ENCODE measurements at regions not wholly inside any gene's neighbourhood (a gene's known extent, or its start where the extent isn't known, plus 50 kb on each side); places are given as distances from the start of the nearest gene placed in this dataset.

DNA sequence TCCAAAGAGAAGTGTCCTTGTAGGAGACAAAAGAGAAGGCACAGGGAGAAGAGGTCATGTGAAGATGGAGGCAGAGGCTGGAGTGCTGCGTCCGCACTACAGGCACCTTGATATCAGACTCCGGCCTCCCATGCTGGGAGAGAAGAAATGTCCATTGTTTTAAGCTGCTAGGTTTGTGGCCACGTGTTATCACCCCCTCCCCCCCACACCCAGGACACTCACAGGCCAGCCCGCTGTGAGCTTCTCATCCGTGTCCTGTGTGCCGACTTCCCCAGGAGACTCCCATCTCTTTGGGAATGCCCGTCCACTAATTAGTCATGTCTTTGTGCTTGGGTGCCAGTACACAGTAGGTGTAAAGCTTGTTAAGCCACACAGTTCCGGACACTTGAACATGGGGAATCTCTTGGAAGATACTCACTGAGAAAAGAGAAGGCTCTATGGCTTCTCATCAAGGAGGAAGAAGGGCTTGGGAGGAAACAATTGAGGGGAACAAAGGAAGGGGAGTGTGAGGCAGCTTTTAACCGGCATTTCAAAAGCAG is 1234.7 kb downstream of the TBC1D22A start:
- TF ChIP-seq, protein P1, sequence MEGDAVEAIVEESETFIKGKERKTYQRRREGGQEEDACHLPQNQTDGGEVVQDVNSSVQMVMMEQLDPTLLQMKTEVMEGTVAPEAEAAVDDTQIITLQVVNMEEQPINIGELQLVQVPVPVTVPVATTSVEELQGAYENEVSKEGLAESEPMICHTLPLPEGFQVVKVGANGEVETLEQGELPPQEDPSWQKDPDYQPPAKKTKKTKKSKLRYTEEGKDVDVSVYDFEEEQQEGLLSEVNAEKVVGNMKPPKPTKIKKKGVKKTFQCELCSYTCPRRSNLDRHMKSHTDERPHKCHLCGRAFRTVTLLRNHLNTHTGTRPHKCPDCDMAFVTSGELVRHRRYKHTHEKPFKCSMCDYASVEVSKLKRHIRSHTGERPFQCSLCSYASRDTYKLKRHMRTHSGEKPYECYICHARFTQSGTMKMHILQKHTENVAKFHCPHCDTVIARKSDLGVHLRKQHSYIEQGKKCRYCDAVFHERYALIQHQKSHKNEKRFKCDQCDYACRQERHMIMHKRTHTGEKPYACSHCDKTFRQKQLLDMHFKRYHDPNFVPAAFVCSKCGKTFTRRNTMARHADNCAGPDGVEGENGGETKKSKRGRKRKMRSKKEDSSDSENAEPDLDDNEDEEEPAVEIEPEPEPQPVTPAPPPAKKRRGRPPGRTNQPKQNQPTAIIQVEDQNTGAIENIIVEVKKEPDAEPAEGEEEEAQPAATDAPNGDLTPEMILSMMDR (IDR thresholded peaks at IDR 0.05) = no peak
- TF ChIP-seq EP300 (IDR thresholded peaks at IDR 0.05) (no peak), POLR2A (IDR thresholded peaks at IDR 0.05) (no peak)
